HG02588 (cell line): ENCODE measurements at regions not wholly inside any gene's neighbourhood (a gene's known extent, or its start where the extent isn't known, plus 50 kb on each side); places are given as distances from the start of the nearest gene placed in this dataset.

Experiments
- ATAC-seq: cut with Tn5 transposase; IDR thresholded peaks from one replicate; pipeline ENCODE4 v1.9.1; 2021; ENCODE audit warnings: mild to moderate bottlenecking, moderate library complexity; ENCODE audit not compliant: unreplicated experiment

- ATAC-seq = no peak
Observed at GRCh38 chrY:8656101-8656500, 681.2 kb upstream of the TSPY4 start.

GRCh38 chrY:8656515-8656914 lies 680.7 kb upstream of the TSPY4 start:
- ATAC-seq = no peak

DNA sequence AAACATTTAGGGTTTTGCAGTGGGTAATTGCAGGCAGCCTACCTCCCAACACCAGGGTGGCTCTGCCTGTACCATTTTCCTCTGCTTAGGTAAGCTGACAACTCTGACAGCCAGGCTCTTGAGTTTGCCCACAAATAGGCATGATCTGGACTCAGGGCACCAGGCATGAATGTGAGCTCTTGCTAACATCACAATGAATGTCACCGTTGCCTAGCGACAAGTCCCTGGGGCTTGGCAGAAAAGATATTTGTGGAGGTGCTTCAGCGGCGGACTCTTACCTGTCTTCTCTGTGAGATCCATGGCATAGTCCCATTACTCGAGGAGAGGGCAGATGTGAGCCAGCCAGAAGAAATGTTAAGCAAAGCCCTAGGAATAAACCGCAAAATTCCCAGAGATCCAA lies 677.5 kb upstream of the TSPY4 start:
- no peak for ATAC-seq

DNA sequence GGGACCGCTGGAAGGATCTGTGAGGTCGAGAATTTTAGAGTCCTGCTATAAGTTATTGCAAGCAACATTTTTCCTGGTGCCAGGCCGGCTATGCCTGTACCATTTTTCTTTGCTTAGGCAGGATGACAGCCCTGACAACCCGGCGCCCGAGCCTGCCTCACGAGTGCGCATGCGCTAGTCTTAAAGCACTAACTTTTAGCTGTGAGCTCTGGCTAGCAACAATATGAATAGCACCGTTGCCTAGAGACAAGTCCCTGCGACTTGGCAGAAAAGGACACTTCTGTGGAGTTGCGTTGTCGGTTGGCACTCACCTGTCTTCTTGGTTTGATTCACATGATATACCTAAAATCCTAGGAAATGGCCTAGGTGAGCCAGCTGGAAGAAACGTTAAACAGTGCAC lies 663.4 kb upstream of the TSPY4 start:
- no peak for ATAC-seq

DNA sequence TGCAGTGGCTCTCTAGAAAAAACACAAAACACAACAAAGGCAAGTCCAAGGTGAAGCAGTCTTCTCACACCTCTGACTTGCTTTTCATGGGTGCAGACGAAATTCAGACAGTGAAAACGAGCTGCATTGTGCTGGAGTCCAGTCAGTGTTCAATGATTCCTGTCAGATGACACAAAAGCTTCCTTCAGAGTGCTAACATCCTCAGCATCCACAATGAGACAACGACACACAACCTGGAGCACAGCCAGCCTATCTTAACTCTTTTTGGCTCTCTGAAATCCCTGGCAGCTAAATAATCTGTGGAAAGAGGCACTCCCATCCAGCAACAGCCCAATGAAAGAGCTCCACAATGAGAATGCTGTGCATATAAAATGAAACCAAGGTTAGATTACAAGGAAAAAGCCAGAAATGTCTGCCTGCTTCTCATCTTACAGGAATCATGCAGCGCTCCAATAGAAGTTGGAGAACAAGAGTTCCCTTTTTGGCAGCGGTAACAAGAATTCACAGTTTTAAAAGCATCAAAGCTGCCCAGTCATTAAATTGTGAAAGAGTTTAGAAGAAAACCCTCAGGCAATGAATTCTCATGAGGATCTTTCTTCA lies 659.8 kb upstream of the TSPY4 start:
- no peak for ATAC-seq

GRCh38 chrY:8687154-8687553 lies 650.1 kb upstream of the TSPY4 start:
- no peak for ATAC-seq

GRCh38 chrY:8690901-8691685 lies 646.2 kb upstream of the TSPY4 start:
- ATAC-seq = no peak

DNA sequence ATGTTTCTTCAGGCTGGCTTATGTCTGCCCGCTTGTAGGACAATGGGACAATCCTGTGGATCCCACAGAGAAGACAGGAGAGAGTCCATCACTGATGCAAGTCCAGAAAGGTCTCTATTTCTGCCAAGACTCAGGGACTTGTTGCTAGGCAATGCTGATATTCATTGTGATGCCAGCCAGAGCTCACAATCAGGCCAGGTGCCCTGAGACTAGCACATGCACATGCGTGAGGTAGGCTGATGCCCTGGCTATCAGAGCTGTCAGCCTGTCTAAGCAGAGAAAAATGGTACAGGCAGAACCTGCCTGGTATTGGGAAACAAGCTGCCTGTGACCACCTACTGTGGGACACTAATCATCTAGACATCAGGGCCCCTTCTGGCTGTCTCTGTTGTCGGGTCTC lies 638.7 kb upstream of the TSPY4 start:
- no peak for ATAC-seq

DNA sequence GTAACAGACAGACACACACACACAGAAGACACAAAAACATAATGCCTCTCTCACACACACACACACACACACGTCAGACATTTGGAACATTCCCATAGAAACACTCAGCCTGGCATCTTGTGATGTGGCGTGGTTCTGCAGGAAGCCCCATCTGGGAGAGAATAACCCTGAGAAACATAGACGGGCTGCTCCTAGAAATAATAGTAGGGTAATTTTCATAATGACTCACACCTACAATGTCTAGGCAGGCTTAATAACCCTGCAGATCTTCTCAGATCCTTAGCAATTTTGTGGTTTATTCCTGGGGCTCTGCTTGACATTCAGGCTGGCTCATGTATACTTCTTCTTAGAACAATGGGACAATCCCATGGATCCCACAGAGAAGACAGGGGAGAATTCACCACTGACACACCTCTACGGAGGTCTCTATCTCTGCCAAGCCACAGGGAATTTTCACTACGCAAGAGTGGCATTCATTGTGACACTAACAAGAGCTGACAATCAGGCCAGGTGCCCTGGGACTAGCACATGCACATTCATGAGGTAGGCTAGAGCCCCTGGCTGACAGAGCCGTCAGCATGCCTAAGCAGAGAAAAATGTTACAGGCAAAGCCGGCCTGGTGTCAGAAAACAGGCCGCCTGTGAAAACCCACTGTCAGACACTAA lies 631.5 kb upstream of the TSPY4 start:
- ATAC-seq = no peak

DNA sequence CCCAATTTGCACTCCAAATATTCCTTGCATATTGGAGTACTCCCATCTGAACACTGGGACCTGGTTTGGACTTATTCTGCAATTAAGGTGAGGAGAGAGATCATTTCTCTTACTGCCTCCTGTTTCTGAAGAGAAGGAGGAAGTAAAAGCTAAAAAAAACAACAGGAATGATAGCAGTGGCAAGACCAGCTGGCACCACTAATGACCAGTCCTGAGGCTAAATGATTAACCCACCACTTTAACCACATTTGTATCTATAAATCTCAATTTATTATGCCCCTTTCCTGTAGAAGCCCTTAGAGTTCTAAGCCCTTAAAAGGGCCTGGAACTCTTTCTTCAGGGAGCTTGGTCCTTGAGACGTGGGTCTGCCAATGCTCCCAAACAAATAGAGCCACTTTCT lies 625.0 kb upstream of the TSPY4 start:
- no peak for ATAC-seq

GRCh38 chrY:8715226-8715625 lies 622.0 kb upstream of the TSPY4 start:
- no peak for ATAC-seq

DNA sequence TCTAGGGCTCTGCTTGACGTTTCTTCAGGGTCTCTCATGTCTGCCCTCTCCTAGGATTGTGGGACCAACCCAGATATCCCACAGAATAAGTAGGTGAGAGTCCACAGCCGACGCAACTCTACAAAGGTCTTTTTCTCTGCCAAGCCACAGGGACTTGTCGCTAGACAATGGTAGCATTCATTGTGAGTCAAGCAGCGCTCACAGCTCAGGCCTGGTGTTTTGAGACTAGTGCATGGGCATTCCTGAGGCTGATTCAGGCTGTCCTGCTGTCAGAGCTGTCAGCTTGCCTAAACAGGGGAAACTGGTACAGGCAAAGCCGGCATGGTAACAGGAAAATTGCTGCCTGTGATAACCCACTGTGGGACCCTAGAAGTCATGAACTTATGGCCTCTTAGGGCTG lies 610.6 kb upstream of the TSPY4 start:
- ATAC-seq = no peak

- no peak for ATAC-seq
Observed at GRCh38 chrY:8729971-8730370, 607.3 kb upstream of the TSPY4 start.

GRCh38 chrY:8741343-8742069 lies 595.8 kb upstream of the TSPY4 start:
- ATAC-seq = no peak

DNA sequence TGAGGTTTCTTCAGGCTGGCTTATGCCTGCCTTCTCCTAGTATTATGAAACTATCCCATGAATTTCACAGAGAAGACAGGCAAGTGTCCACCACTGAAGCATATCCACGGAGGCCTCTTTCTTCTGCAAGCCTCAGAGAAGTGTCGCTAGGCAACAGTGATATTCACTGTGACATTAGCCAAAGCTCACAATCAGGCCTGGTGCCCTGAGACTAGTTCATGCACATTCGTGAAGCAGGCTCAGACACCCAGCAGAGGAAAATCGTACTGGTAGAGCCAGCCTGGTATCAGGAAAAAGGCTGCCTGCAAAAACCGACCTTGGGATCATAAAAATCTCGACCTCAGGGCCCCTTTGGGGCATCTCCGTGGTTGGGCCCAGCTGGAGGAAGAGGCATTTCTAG lies 573.1 kb upstream of the TSPY4 start:
- ATAC-seq = no peak

DNA sequence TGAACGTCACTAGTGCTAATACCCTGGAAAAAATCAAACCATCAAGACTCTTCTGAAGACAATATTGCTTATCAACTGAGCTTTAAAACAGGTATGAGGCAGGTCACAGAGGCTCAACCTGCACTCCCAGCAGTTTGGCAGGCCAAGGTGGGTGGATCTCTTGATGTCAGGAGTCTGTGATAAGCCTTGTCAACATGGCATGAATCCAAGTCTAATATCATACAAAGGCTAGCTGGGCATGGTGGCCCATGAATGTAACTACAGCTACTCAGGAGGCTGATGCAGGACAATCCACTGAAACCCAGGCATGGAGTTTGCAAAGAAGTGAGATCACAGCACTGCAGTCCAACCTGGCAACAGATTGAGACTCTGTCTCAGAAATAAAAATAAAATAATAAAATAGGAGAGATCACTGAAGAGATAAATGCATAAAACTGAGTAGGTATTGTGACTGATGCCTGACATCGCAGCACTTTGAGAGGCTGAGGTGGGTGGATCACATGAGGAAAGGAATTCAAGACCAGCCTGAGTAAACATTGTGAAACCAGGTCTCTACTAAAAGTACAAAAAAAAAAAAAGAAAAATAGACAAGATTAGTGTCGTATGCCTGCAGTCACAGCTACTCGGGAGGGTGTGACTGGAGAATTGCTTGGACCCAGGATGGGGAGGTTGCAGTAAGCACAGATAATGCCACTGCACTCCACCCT lies 555.9 kb upstream of the TSPY4 start:
- no peak for ATAC-seq

DNA sequence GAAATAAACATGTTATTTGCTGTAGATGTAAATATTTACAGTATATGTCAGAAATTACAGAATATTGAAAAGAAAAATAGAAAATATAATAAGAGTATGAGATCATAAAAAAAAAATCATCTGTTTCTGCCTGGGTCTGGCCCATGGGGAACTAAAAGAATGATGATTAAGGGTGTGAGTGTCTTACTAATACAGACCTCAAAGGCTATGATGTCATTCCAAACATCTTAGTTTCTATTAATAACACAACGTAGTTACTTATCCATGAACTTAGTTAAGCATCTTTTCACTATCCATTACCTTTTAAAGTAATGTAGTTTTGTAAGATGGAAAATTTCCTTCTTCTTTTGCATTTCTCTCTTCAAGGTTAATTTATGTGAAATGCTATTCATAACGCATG lies 542.7 kb upstream of the TSPY4 start:
- no peak for ATAC-seq

- ATAC-seq = no peak
Observed at GRCh38 chrY:8804317-8804716, 532.9 kb upstream of the TSPY4 start.

DNA sequence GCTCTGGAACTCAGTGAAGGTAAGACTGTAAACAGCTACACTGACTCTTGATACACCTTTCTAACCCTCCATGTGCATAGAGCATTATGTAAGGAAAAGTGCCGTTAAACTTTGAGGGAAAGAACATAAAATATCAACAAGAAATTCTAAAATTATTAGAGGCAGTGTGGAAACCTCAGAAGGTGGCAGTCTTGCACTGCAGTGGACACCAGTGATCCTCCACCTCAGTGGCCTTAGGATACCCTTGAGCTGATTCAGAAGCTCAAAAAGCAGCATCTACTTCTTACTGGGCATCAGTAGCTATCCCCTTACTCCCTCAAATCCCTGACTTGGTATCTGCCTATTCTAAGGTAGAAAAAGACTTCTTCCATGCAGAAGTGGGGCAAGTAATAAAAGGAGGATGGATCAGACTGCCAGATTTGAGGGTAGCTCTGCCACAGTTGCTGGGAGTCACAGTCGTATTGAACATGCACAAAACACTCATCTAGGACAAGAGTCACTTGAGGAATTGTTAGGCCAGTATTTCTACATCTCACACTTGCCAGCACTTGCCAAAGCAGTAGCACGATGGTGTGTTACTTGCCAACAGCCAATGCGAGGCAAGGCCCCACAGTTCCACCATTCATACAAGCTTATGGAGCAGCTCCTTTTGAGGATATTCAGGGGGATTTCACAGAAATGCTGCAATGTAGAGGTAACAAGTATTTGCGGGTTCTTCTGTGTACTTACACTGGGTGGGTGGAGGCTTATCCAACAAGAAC lies 529.4 kb upstream of the TSPY4 start:
- no peak for ATAC-seq

DNA sequence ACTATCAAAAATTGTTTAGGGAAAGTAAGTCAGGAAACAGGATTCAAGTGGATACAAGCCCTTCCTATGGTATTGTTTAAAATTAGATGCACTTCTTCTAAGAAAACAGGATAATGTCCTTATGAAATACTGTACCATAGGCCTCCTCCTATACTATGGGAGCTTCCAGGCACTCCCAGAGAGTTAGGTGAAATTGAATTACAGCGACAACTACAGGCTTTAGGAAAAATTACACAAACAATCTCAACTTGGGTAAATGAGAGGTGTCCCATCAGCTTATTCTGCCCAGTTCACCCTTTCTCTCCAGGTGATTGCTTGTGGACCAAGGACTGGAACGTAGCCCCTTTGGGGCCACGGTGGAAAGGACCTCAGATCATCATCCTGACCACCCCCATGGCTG lies 528.7 kb upstream of the TSPY4 start:
- no peak for ATAC-seq
